ENCODE measurements at regions not wholly inside any gene's neighbourhood (a gene's known extent, or its start where the extent isn't known, plus 50 kb on each side); places are given as distances from the start of the nearest gene placed in this dataset.

- Mint-ChIP-seq H3K27ac (ENCODE audit: unreplicated experiment) (no peak overlapping the region), H3K36me3 (ENCODE audit: insufficient read depth, unreplicated experiment) (no peaks in the 10 kb centered on the region), H3K4me3 (ENCODE audit: low read depth, unreplicated experiment) (no peak overlapping the region), H3K4me1 (ENCODE audit: low read depth, unreplicated experiment) (peaks cover 6% of the 10 kb centered on the region), H3K27me3 (ENCODE audit: unreplicated experiment) (no peaks in the 10 kb centered on the region), H3K9me3 (ENCODE audit: low read depth, unreplicated experiment) (no peaks in the 10 kb centered on the region)
- TF ChIP-seq CTCF (IDR thresholded peaks at IDR 0.05; ENCODE audit: unreplicated experiment), result no peak
- no TSS peak for BruUV-seq (replicated peaks)
- DNase-seq, result no peak
- intact Hi-C loops (cut with micrococcal nuclease; ENCODE audit: unreplicated experiment), result loop anchor here (10.0 kb wide), 1 partner anchor 822 kb away; the partner anchor contains the start of gene GRID1
- CTCF ChIA-PET, result interaction anchor here (1.1 kb wide), 1 partner anchor 826 kb away, joined by 3 read pairs; no protein-coding TSS in a partner anchor
Observed at GRCh38 chr10:85542936-85543730, 823.5 kb downstream of the GRID1 start.

- intact Hi-C loops (cut with micrococcal nuclease; ENCODE audit: unreplicated experiment), result loop anchor here (5.0 to 10.0 kb wide), 2 partner anchors 257 to 820 kb away; partner anchors contain the start of gene GRID1
- no peaks in the 10 kb centered on the region for H3K27me3 Mint-ChIP-seq (ENCODE audit: unreplicated experiment)
- peaks cover 10% of the 10 kb centered on the region for H3K4me1 Mint-ChIP-seq (ENCODE audit: low read depth, unreplicated experiment)
- no peak for DNase-seq
- H3K27ac Mint-ChIP-seq (ENCODE audit: unreplicated experiment), result no peak overlapping the region
- BruUV-seq (replicated peaks), result no TSS peak
- no peaks in the 10 kb centered on the region for H3K36me3 Mint-ChIP-seq (ENCODE audit: insufficient read depth, unreplicated experiment)
- H3K9me3 Mint-ChIP-seq (ENCODE audit: low read depth, unreplicated experiment), result no peaks in the 10 kb centered on the region
- CTCF ChIA-PET, result no interaction called here
- no peak for TF ChIP-seq CTCF (IDR thresholded peaks at IDR 0.05; ENCODE audit: unreplicated experiment)
- no peak overlapping the region for H3K4me3 Mint-ChIP-seq (ENCODE audit: low read depth, unreplicated experiment)
Observed at GRCh38 chr10:85544956-85545355, 821.6 kb downstream of the GRID1 start.

- H3K27me3 Mint-ChIP-seq (ENCODE audit: unreplicated experiment), result no peaks in the 10 kb centered on the region
- peaks cover 10% of the 10 kb centered on the region for H3K4me1 Mint-ChIP-seq (ENCODE audit: low read depth, unreplicated experiment)
- BruUV-seq (replicated peaks), result no TSS peak
- H3K4me3 Mint-ChIP-seq (ENCODE audit: low read depth, unreplicated experiment), result no peak overlapping the region
- CTCF ChIA-PET, result no interaction called here
- intact Hi-C loops (cut with micrococcal nuclease; ENCODE audit: unreplicated experiment), result loop anchor here (5.0 to 10.0 kb wide), 2 partner anchors 256 to 819 kb away; partner anchors contain the start of gene GRID1
- H3K36me3 Mint-ChIP-seq (ENCODE audit: insufficient read depth, unreplicated experiment), result no peaks in the 10 kb centered on the region
- no peaks in the 10 kb centered on the region for H3K9me3 Mint-ChIP-seq (ENCODE audit: low read depth, unreplicated experiment)
- TF ChIP-seq CTCF (IDR thresholded peaks at IDR 0.05; ENCODE audit: unreplicated experiment), result no peak
- H3K27ac Mint-ChIP-seq (ENCODE audit: unreplicated experiment), result no peak overlapping the region
- DNase-seq, result no peak
Observed at GRCh38 chr10:85545874-85546273, 820.7 kb downstream of the GRID1 start.

GRCh38 chr10:85547460-85548023 lies 819.1 kb downstream of the GRID1 start:
- CTCF ChIA-PET, result no interaction called here
- no peak for DNase-seq
- H3K36me3 Mint-ChIP-seq (ENCODE audit: insufficient read depth, unreplicated experiment), result no peaks in the 10 kb centered on the region
- H3K27ac Mint-ChIP-seq (ENCODE audit: unreplicated experiment), result no peak overlapping the region
- intact Hi-C loops (cut with micrococcal nuclease; ENCODE audit: unreplicated experiment), result loop anchor here (2.0 to 10.0 kb wide), 3 partner anchors 93 to 817 kb away; partner anchors contain the start of gene GRID1
- H3K9me3 Mint-ChIP-seq (ENCODE audit: low read depth, unreplicated experiment), result no peaks in the 10 kb centered on the region
- no peaks in the 10 kb centered on the region for H3K27me3 Mint-ChIP-seq (ENCODE audit: unreplicated experiment)
- H3K4me1 Mint-ChIP-seq (ENCODE audit: low read depth, unreplicated experiment), result peaks cover 10% of the 10 kb centered on the region
- TF ChIP-seq CTCF (IDR thresholded peaks at IDR 0.05; ENCODE audit: unreplicated experiment), result no peak
- no TSS peak for BruUV-seq (replicated peaks)
- H3K4me3 Mint-ChIP-seq (ENCODE audit: low read depth, unreplicated experiment), result no peak overlapping the region
